CD4-positive, alpha-beta memory T cell (primary cell): ENCODE measurements at regions not wholly inside any gene's neighbourhood (a gene's known extent, or its start where the extent isn't known, plus 50 kb on each side); places are given as distances from the start of the nearest gene placed in this dataset.

ENCODE experiments used
- CTCF ChIA-PET: fragments of 350-600 bp; sonication (Branson Sonifier 250); formaldehyde crosslinking; loops from one replicate; lab custom pipeline; 2021; ENCODE audit warnings: inconsistent platforms; ENCODE audit not compliant: partially characterized antibody; lab: Charles Lee
- POLR2A ChIA-PET: fragments of 350-600 bp; sonication (Branson Sonifier 250); formaldehyde crosslinking; loops from one replicate; lab custom pipeline; 2021; ENCODE audit not compliant: partially characterized antibody; lab: Charles Lee
- DNase-seq, 5 donors: peaks; one replicate each; pipeline versions ENCODE4 v3.0.0 to v3.0.0-alpha.2; 2020 to 2022; ENCODE audit warnings: mixed read lengths in 1 of 5
- H3K27ac ChIP-seq: one replicate; pipeline ENCODE4 v1.7.0; 2013; ENCODE audit warnings: low read depth, low read length
- H3K27me3 ChIP-seq: 2 replicates; pipeline ENCODE4 v1.7.0; 2013; ENCODE audit warnings: mild to moderate bottlenecking, low read length, moderate library complexity; ENCODE audit not compliant: insufficient read depth
- H3K36me3 ChIP-seq: 2 replicates; pipeline ENCODE4 v1.7.0; 2013; ENCODE audit warnings: mild to moderate bottlenecking, low read length, moderate library complexity; ENCODE audit not compliant: insufficient read depth
- H3K4me1 ChIP-seq: 2 replicates; pipeline ENCODE4 v1.7.0; 2013; ENCODE audit warnings: mild to moderate bottlenecking, low read length, moderate library complexity; ENCODE audit not compliant: insufficient read depth
- H3K4me3 ChIP-seq, 2 donors: one replicate each; pipeline ENCODE4 v1.7.0; 2013; ENCODE audit warnings: low read length in 2 of 2, mild to moderate bottlenecking in 1 of 2
- H3K9me3 ChIP-seq, 2 donors: one replicate each; pipeline ENCODE4 v1.7.0; 2013; ENCODE audit warnings: low read length in 2 of 2, control low read depth in 1 of 2; ENCODE audit not compliant: control insufficient read depth in 1 of 2
- H3K27ac Mint-ChIP-seq, 7 donors: one replicate each; pipeline ENCODE4 v1.8.0; 2020 to 2021; ENCODE audit warnings: mixed read lengths in 7 of 7, mild to moderate bottlenecking in 6 of 7, inconsistent platforms in 3 of 7, moderate library complexity in 3 of 7
- H3K27me3 Mint-ChIP-seq, 2 donors: one replicate each; pipeline ENCODE4 v1.8.0; 2020 to 2021; ENCODE audit warnings: mixed read lengths in 2 of 2
- H3K36me3 Mint-ChIP-seq, 2 donors: one replicate each; pipeline ENCODE4 v1.8.0; 2020 to 2021; ENCODE audit warnings: mixed read lengths in 2 of 2, inconsistent platforms in 1 of 2, mild to moderate bottlenecking in 1 of 2
- H3K4me1 Mint-ChIP-seq, 4 donors: one replicate each; pipeline ENCODE4 v1.8.0; 2020 to 2021; ENCODE audit warnings: mixed read lengths in 4 of 4, mild to moderate bottlenecking in 1 of 4
- H3K4me3 Mint-ChIP-seq, 8 donors: one replicate each; pipeline ENCODE4 v1.8.0; 2020 to 2021; ENCODE audit warnings: mixed read lengths in 8 of 8, mild to moderate bottlenecking in 7 of 8, moderate library complexity in 6 of 8, inconsistent platforms in 3 of 8
- H3K9me3 Mint-ChIP-seq, 8 donors: one replicate each; pipeline ENCODE4 v1.8.0; 2020 to 2021; ENCODE audit warnings: mixed read lengths in 8 of 8, mild to moderate bottlenecking in 5 of 8, inconsistent platforms in 3 of 8, moderate library complexity in 1 of 8
- intact Hi-C: fragments of 100-400 bp; cut with micrococcal nuclease; formaldehyde crosslinking; loops from one replicate; pipeline ENCODE4 v1.15.1; 2023

DNA sequence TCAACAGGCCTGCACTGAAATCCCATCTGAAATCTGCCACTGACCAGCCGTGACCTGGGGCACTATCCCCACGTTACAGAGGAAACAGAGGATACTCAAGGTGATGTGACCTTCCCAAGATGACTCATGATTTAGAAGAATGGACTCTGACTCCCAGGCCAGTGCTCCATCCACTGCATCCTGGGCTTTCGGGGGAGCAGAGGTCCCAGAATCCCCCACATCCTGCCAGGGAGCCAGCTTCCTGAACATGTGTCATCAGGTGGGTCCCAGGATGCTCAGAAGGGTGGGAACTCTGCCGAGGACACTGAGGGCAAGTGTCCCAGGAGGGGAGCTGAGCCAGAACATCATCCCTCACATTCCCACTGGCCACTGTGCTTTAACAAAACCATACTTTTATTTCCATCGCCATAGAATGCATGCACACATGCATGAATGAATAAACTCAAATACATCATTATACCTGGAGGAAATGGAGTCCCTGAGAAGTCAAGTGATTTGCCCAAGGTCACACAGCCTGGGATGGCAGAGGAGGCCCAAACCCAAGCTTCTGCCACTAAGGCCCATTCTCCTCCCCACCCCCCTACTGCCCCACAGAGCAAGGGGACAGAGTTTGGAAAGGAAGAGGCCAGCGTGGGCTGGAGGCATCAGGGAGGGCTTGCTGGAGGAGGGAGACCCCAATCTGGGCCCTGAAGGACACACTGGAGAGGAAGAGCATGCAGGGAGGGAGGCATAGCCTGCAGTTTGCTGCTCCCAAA is 189.4 kb downstream of the MATN1 start:
- H3K9me3 Mint-ChIP-seq, result no peaks in the 10 kb centered on the region
- H3K36me3 ChIP-seq, result no peaks in the 10 kb centered on the region
- H3K27me3 Mint-ChIP-seq, result peaks cover 5 to 6% of the 10 kb centered on the region in 2 donors
- H3K4me1 ChIP-seq, result no peaks in the 10 kb centered on the region
- no peak overlapping the region for H3K27ac ChIP-seq
- H3K4me3 Mint-ChIP-seq, result no peak overlapping the region
- CTCF ChIA-PET, result no interaction called here
- H3K27ac Mint-ChIP-seq, result no peak overlapping the region
- POLR2A ChIA-PET, result no interaction called here
- no peak overlapping the region for H3K4me3 ChIP-seq
- H3K4me1 Mint-ChIP-seq, result no peaks in the 10 kb centered on the region
- no peaks in the 10 kb centered on the region for H3K9me3 ChIP-seq
- no peaks in the 10 kb centered on the region for H3K27me3 ChIP-seq
- intact Hi-C loops, result no loop called here
- H3K36me3 Mint-ChIP-seq, result no peaks in the 10 kb centered on the region
- DNase-seq, result no peak

DNA sequence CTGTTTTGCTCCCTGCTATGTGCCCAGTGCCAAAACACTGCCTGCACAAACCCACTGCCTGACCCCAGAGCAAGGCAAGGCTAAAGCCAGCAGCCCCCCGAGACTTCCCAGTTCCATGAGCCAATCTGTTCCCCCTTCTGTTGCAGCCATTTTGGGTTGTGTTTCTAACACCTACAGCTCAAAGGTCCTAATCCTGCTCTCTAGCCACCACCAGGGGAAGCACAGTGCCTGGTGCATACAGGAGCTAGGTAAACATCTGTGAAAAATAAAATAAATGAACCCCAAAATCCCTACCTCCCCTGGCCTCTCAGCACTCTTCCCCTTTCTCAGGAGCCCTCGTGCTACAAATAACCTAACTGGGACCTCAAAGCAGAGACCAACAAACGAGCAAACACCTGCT is 190.2 kb downstream of the MATN1 start:
- POLR2A ChIA-PET, result no interaction called here
- H3K4me1 Mint-ChIP-seq, result no peaks in the 10 kb centered on the region
- no peaks in the 10 kb centered on the region for H3K36me3 Mint-ChIP-seq
- no peak overlapping the region for H3K4me3 Mint-ChIP-seq
- H3K36me3 ChIP-seq, result no peaks in the 10 kb centered on the region
- H3K9me3 Mint-ChIP-seq, result no peaks in the 10 kb centered on the region
- H3K9me3 ChIP-seq, result no peaks in the 10 kb centered on the region
- no peak overlapping the region for H3K27ac Mint-ChIP-seq
- CTCF ChIA-PET, result no interaction called here
- intact Hi-C loops, result no loop called here
- H3K4me3 ChIP-seq, result no peak overlapping the region
- H3K27me3 Mint-ChIP-seq, result peaks cover 6% of the 10 kb centered on the region in 2 donors
- H3K27me3 ChIP-seq, result no peaks in the 10 kb centered on the region
- H3K4me1 ChIP-seq, result no peaks in the 10 kb centered on the region
- H3K27ac ChIP-seq, result no peak overlapping the region
- DNase-seq, result no peak

DNA sequence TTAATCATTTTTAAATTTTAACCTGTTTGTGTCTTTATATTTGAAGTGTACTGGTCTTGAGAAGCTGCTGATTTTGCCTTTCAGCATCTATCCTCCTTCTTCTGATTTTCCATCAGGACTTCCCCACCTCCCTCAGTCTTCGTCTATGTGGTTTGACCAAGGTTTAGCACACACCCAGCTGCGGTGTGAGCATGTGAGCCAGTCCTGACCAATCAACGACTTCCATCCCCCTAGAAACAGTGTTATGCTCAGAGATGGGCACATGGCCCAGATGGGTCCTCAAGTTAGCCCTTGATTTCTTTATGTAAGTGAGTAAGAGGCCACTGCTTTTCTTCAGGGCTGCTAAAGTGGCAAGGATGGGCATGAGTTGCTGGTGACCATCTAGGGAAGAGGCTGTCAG is 190.8 kb downstream of the MATN1 start:
- Histone ChIP-seq H3K27ac (no peak overlapping the region), H3K27me3 (no peaks in the 10 kb centered on the region), H3K36me3 (no peaks in the 10 kb centered on the region), H3K4me3 (no peak overlapping the region), H3K4me1 (no peaks in the 10 kb centered on the region), H3K9me3 (no peaks in the 10 kb centered on the region)
- H3K4me3 Mint-ChIP-seq, result no peak overlapping the region
- H3K27me3 Mint-ChIP-seq, result peaks cover 6 to 9% of the 10 kb centered on the region in 2 donors
- no peaks in the 10 kb centered on the region for H3K36me3 Mint-ChIP-seq
- DNase-seq, result no peak
- ChIA-PET CTCF (no interaction called here), POLR2A (no interaction called here)
- H3K9me3 Mint-ChIP-seq, result no peaks in the 10 kb centered on the region
- H3K27ac Mint-ChIP-seq, result no peak overlapping the region
- intact Hi-C loops, result no loop called here
- no peaks in the 10 kb centered on the region for H3K4me1 Mint-ChIP-seq

GRCh38 chr1:30527511-30528140 is 195.8 kb downstream of the MATN1 start:
- ChIA-PET CTCF (no interaction called here), POLR2A (no interaction called here)
- peaks cover 0 to 1% (median 0%) of the 10 kb centered on the region in 8 donors for H3K9me3 Mint-ChIP-seq
- peaks cover 11 to 17% of the 10 kb centered on the region in 2 donors for H3K27me3 Mint-ChIP-seq
- no peaks in the 10 kb centered on the region for H3K9me3 ChIP-seq
- no peaks in the 10 kb centered on the region for H3K36me3 Mint-ChIP-seq
- H3K27ac Mint-ChIP-seq, result no peak overlapping the region
- DNase-seq, result no peak
- no peaks in the 10 kb centered on the region for H3K27me3 ChIP-seq
- no peaks in the 10 kb centered on the region for H3K36me3 ChIP-seq
- no peak overlapping the region for H3K4me3 ChIP-seq
- no peak overlapping the region for H3K27ac ChIP-seq
- no peaks in the 10 kb centered on the region for H3K4me1 Mint-ChIP-seq
- H3K4me1 ChIP-seq, result no peaks in the 10 kb centered on the region
- intact Hi-C loops, result no loop called here
- H3K4me3 Mint-ChIP-seq, result no peak overlapping the region

GRCh38 chr1:30526652-30527345 is 196.6 kb downstream of the MATN1 start:
- Histone ChIP-seq H3K27me3 (no peaks in the 10 kb centered on the region), H3K36me3 (no peaks in the 10 kb centered on the region), H3K4me3 (no peak overlapping the region), H3K4me1 (no peaks in the 10 kb centered on the region), H3K27ac (no peak overlapping the region), H3K9me3 (no peaks in the 10 kb centered on the region)
- peaks cover 0 to 1% (median 0%) of the 10 kb centered on the region in 8 donors for H3K9me3 Mint-ChIP-seq
- DNase-seq, result no peak
- no peak overlapping the region for H3K4me3 Mint-ChIP-seq
- H3K4me1 Mint-ChIP-seq, result no peaks in the 10 kb centered on the region
- no peak overlapping the region for H3K27ac Mint-ChIP-seq
- peaks cover 16 to 21% of the 10 kb centered on the region in 2 donors for H3K27me3 Mint-ChIP-seq
- ChIA-PET CTCF (no interaction called here), POLR2A (no interaction called here)
- H3K36me3 Mint-ChIP-seq, result no peaks in the 10 kb centered on the region
- intact Hi-C loops, result no loop called here

DNA sequence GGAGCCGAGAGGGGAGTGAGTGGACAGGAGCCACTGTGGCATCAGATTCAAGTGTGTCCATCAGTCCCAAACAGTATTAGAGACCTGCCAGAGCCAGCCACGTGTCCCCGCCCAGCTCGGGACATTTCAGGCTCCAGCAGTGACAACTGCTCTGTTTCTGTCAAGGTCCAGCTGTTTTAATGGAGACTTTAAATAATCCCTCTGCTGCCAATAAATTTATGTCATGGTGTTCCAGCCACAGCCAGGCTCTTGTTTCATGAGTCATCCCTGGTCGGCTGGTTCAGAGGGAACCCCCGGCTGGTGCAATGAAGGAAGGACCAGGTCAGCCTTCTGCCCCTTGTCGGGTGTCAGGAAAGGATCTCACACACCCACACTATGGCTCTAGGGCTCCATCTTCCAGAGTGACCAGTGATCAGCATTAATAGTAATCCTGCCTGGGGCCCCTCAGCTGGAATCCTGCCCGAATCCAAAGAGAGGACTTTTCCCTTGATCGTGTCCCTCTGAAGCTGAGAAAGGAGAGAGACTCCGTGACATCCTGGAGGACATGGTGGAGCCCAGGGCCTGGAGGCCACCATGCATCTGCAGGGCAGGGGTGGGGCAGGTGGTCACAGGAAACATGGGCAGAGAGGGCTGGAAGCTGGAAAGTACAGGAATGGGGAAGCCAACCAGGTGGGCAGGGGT is 197.3 kb downstream of the MATN1 start:
- H3K27ac ChIP-seq, result no peak overlapping the region
- H3K4me1 ChIP-seq, result no peaks in the 10 kb centered on the region
- no peak for DNase-seq
- intact Hi-C loops, result no loop called here
- H3K9me3 Mint-ChIP-seq, result peaks cover 0 to 1% (median 0%) of the 10 kb centered on the region in 8 donors
- H3K27me3 ChIP-seq, result no peaks in the 10 kb centered on the region
- H3K36me3 Mint-ChIP-seq, result no peaks in the 10 kb centered on the region
- H3K4me1 Mint-ChIP-seq, result no peaks in the 10 kb centered on the region
- H3K36me3 ChIP-seq, result no peaks in the 10 kb centered on the region
- peaks cover 20 to 26% of the 10 kb centered on the region in 2 donors for H3K27me3 Mint-ChIP-seq
- H3K4me3 ChIP-seq, result no peak overlapping the region
- H3K9me3 ChIP-seq, result no peaks in the 10 kb centered on the region
- no peak overlapping the region for H3K4me3 Mint-ChIP-seq
- POLR2A ChIA-PET, result no interaction called here
- CTCF ChIA-PET, result no interaction called here
- H3K27ac Mint-ChIP-seq, result no peak overlapping the region

GRCh38 chr1:30525631-30525970 is 197.8 kb downstream of the MATN1 start:
- ChIA-PET POLR2A (no interaction called here), CTCF (no interaction called here)
- intact Hi-C loops, result no loop called here
- Histone ChIP-seq H3K27ac (no peak overlapping the region), H3K4me1 (no peaks in the 10 kb centered on the region), H3K27me3 (no peaks in the 10 kb centered on the region), H3K4me3 (no peak overlapping the region), H3K9me3 (no peaks in the 10 kb centered on the region), H3K36me3 (no peaks in the 10 kb centered on the region)
- DNase-seq, result no peak
- Mint-ChIP-seq H3K4me3 (no peak overlapping the region), H3K9me3 (peaks cover 0 to 1% (median 0%) of the 10 kb centered on the region in 8 donors), H3K27ac (no peak overlapping the region), H3K4me1 (no peaks in the 10 kb centered on the region), H3K27me3 (peaks cover 20 to 26% of the 10 kb centered on the region in 2 donors), H3K36me3 (no peaks in the 10 kb centered on the region)
